Activated T-helper 1 cell treated with anti-CD3 and anti-CD28 coated beads, Interleukin-12 subunit alpha, Interleukin-12 subunit beta, Interleukin-2, Interleukin-4 antibody, amounts not matched to agents 30 ng/mL and 10 ng/mL and 1 ng/mL, durations not matched to agents 14 hours and 24 hours and 36 hours (primary cell): ENCODE measurements at regions not wholly inside any gene's neighbourhood (a gene's known extent, or its start where the extent isn't known, plus 50 kb on each side); places are given as distances from the start of the nearest gene placed in this dataset.
"Not testable (repeated sequence)": the region's sequence is repeated elsewhere in the genome, so short reads cannot be mapped to it uniquely, and the experiment has no call there.

Source experiments
- DNase-seq: peaks from one replicate; pipeline ENCODE4 v3.0.0; 2021; ENCODE audit warnings: low spot score
- H3K27ac Mint-ChIP-seq: one replicate; pipeline ENCODE4 v1.8.0; 2021; ENCODE audit warnings: mild to moderate bottlenecking, mixed read lengths
- H3K27me3 Mint-ChIP-seq: one replicate; pipeline ENCODE4 v1.8.0; 2022; ENCODE audit warnings: mild to moderate bottlenecking, moderate library complexity, mixed read lengths; ENCODE audit not compliant: insufficient read depth
- H3K36me3 Mint-ChIP-seq: one replicate; pipeline ENCODE4 v1.8.0; 2021; ENCODE audit warnings: low read depth, mixed read lengths
- H3K4me1 Mint-ChIP-seq: one replicate; pipeline ENCODE4 v1.8.0; 2021; ENCODE audit warnings: low read depth, mixed read lengths
- H3K4me3 Mint-ChIP-seq: one replicate; pipeline ENCODE4 v1.8.0; 2021; ENCODE audit warnings: mild to moderate bottlenecking, moderate library complexity, mixed read lengths
- H3K9me3 Mint-ChIP-seq: one replicate; pipeline ENCODE4 v1.8.0; 2021; ENCODE audit warnings: mixed read lengths
- intact Hi-C: fragments of 100-400 bp; cut with micrococcal nuclease; formaldehyde crosslinking; loops from one replicate; pipeline ENCODE4 v1.15.1; 2024

DNA sequence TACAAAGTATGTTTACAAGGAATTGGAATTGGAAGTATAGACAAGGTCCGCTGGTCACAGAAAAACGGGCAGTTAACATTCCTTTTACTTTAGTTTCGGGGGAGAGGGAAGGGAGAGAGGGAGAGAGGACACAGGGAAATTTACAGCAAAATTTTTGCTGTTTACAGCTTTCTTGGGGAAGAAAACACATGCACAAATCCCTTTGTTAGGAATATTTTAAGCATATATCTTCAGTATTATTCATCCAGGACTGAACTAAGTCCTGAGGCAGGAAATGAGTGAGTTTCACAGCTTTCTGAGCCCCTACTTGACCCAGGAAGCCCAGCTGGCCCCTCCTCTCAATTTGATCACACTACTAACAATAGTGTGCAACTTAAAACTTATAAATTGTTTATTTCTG, 113.4 kb upstream of the VANGL1 start:
- intact Hi-C loops, DNase-seq, H3K27me3 Mint-ChIP-seq, H3K4me1 Mint-ChIP-seq, H3K36me3 Mint-ChIP-seq, H3K9me3 Mint-ChIP-seq, H3K4me3 Mint-ChIP-seq, H3K27ac Mint-ChIP-seq: not testable (repeated sequence)

DNA sequence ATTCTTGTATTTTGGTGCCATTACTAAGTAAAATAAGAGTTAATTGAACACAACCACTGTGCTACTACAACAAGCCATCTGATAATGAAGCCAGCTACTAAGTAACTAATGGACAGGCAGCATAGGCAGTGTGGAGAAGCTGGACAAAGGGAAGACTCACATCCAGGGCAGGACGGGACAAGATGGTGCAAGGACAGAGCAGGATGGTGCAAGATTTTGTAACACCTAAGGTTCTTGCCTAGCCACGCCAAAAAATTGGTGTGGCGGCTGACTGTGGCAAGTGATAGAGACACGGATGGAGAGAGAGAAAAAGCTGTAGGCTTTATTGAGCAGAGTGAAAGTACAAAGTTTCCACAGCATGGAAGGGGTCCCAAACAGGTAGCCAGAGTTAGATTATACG, 114.0 kb upstream of the VANGL1 start:
- Mint-ChIP-seq H3K27me3 (peaks cover 1% of the 10 kb centered on the region), H3K4me1 (no peaks in the 10 kb centered on the region), H3K4me3 (no peak overlapping the region), H3K9me3 (no peaks in the 10 kb centered on the region), H3K27ac (no peak overlapping the region), H3K36me3 (no peaks in the 10 kb centered on the region)
- intact Hi-C loops, result no loop called here
- DNase-seq, result no peak

GRCh38 chr1:115526900-115527299, 114.9 kb upstream of the VANGL1 start:
- Mint-ChIP-seq H3K36me3 (no peaks in the 10 kb centered on the region), H3K27ac (no peak overlapping the region), H3K27me3 (peaks cover 1% of the 10 kb centered on the region), H3K4me1 (no peaks in the 10 kb centered on the region), H3K4me3 (no peak overlapping the region), H3K9me3 (no peaks in the 10 kb centered on the region)
- no peak for DNase-seq
- intact Hi-C loops, result no loop called here

DNA sequence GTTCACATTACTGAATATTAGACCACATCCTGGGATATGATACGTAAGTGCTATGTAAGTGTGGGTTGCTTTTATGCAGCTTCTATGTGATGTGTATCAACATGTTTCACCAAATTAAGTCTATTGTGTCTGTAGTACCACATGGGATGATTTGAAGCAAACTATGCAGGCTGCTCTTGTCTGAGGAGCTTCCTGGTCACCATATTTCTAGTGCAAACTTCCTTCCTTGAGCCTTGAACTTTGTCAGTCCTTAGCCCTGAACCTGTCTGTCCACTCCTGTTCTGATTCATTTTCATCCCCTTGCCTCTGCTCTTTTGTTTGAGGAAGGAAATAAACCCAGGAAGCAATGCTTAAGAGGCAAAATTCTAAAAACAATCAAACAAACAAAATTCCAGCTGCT, 117.5 kb upstream of the VANGL1 start:
- no peak for DNase-seq
- Mint-ChIP-seq H3K9me3 (no peaks in the 10 kb centered on the region), H3K4me3 (no peak overlapping the region), H3K36me3 (no peaks in the 10 kb centered on the region), H3K27ac (no peak overlapping the region), H3K4me1 (no peaks in the 10 kb centered on the region), H3K27me3 (peaks cover 1% of the 10 kb centered on the region)
- intact Hi-C loops, result no loop called here

DNA sequence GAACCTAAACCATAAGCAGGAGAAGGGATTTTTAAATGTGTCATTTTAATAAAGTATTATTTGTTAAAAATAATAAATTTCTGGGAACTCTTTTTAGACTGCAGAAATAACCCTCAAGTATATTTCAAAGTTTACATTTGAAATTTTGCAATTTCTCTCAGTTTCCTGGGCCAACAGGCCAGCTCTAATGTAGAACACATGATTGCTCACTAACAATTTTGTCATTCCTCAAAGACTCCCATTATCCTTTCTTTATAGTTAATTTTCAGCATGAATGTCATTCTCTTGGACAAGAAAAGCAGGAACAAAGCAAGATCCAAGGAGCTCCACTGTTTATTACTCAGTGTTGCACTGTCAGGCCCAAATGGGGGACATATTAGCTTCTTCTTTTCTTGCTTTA, 119.4 kb upstream of the VANGL1 start:
- intact Hi-C loops, result no loop called here
- no peaks in the 10 kb centered on the region for H3K4me1 Mint-ChIP-seq

GRCh38 chr1:115515270-115515669, 126.5 kb upstream of the VANGL1 start:
- Mint-ChIP-seq H3K27me3 (no peaks in the 10 kb centered on the region), H3K36me3 (no peaks in the 10 kb centered on the region)

More for the DNA sequence above, 119.4 kb upstream of the VANGL1 start:
- no peak overlapping the region for H3K4me3 Mint-ChIP-seq
- H3K9me3 Mint-ChIP-seq, result no peaks in the 10 kb centered on the region
- no peak for DNase-seq
- H3K36me3 Mint-ChIP-seq, result no peaks in the 10 kb centered on the region
- no peak overlapping the region for H3K27ac Mint-ChIP-seq
- peaks cover 1% of the 10 kb centered on the region for H3K27me3 Mint-ChIP-seq

DNA sequence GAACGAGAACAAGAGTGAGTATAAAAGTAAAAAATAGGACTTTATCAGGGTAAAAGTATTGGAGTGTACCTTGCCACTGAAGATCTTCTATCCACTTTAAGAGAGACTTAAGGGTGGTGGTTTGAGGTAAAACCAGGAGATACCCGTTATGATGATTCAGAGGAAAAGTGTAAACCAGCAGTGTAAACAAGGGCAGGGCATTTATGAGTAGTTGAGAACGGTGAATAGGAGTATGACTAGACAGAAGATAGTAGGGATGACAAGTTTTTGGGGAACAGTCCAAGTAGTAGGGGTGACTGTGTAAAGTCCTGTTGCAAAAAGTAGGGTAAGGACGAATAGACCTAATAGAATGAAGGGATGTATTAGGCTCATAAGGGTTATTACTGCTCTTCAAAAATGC, 131.5 kb upstream of the VANGL1 start:
- H3K27me3 Mint-ChIP-seq, DNase-seq, H3K9me3 Mint-ChIP-seq, intact Hi-C loops, H3K36me3 Mint-ChIP-seq, H3K4me1 Mint-ChIP-seq, H3K27ac Mint-ChIP-seq, H3K4me3 Mint-ChIP-seq: not testable (repeated sequence)

More at GRCh38 chr1:115515270-115515669, 126.5 kb upstream of the VANGL1 start:
- Mint-ChIP-seq H3K4me3 (no peak overlapping the region), H3K9me3 (no peaks in the 10 kb centered on the region), H3K27ac (no peak overlapping the region), H3K4me1 (no peaks in the 10 kb centered on the region)
- intact Hi-C loops, result no loop called here
- no peak for DNase-seq

DNA sequence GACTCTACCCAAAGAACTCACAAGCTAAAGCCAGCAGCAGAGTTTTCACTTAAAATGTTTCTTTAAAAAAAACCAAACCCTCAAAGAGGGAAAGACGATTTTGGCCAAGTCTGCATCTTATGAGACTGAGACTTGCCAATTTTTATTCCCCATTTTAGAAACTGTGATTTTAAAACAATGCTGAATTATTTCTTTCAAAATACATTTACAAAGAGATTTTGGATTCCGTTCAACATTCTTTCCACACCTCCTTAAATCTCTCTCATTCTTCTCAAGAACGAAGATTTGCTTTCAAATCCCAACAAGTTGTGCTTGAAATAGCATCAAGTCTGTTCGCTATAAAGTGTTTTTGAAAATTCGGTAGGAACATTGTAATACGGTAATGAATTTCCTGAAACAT, 133.9 kb upstream of the VANGL1 start:
- H3K4me3 Mint-ChIP-seq, result no peak overlapping the region

GRCh38 chr1:115506924-115507589, 134.7 kb upstream of the VANGL1 start:
- DNase-seq, result no peak
- intact Hi-C loops, result no loop called here
- no peak overlapping the region for H3K27ac Mint-ChIP-seq
- H3K27me3 Mint-ChIP-seq, result no peaks in the 10 kb centered on the region
- H3K9me3 Mint-ChIP-seq, result no peaks in the 10 kb centered on the region
- H3K36me3 Mint-ChIP-seq, result no peaks in the 10 kb centered on the region
- H3K4me1 Mint-ChIP-seq, result no peaks in the 10 kb centered on the region
- H3K4me3 Mint-ChIP-seq, result no peak overlapping the region

More for the DNA sequence above, 133.9 kb upstream of the VANGL1 start:
- Mint-ChIP-seq H3K27ac (no peak overlapping the region), H3K36me3 (no peaks in the 10 kb centered on the region), H3K4me1 (no peaks in the 10 kb centered on the region), H3K9me3 (no peaks in the 10 kb centered on the region), H3K27me3 (no peaks in the 10 kb centered on the region)
- intact Hi-C loops, result no loop called here
- DNase-seq, result no peak

DNA sequence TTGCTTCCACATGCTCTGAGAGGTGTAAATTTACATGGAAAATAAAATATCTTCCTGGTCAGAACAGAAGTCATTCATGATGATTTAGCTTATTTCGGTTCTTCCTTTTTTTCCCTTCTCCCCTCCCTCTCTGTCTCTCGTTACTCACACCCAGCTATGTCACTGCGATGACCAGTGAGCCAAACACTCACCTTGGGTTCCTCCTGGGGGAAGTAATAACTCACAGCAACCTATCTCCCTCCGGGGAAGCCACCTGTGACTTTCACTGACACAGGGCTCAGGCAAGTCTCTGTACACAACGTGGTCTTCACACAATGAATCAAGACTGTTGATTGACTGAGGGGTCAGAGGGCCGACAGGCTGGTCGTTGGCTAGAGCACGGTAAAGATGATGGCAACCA, 135.3 kb upstream of the VANGL1 start:
- Mint-ChIP-seq H3K4me3 (no peak overlapping the region), H3K4me1 (no peaks in the 10 kb centered on the region), H3K27ac (no peak overlapping the region), H3K27me3 (no peaks in the 10 kb centered on the region), H3K9me3 (no peaks in the 10 kb centered on the region), H3K36me3 (no peaks in the 10 kb centered on the region)
- intact Hi-C loops, result no loop called here
- no peak for DNase-seq

- intact Hi-C loops, result no loop called here
- no peak overlapping the region for H3K27ac Mint-ChIP-seq
- H3K27me3 Mint-ChIP-seq, result no peaks in the 10 kb centered on the region
- H3K4me3 Mint-ChIP-seq, result no peak overlapping the region
- no peaks in the 10 kb centered on the region for H3K9me3 Mint-ChIP-seq
- H3K4me1 Mint-ChIP-seq, result no peaks in the 10 kb centered on the region
- H3K36me3 Mint-ChIP-seq, result no peaks in the 10 kb centered on the region
- no peak for DNase-seq
These were observed 136.6 kb upstream of the VANGL1 start for GRCh38 chr1:115505148-115505571.

- H3K36me3 Mint-ChIP-seq, H3K9me3 Mint-ChIP-seq, DNase-seq, H3K4me1 Mint-ChIP-seq, H3K27me3 Mint-ChIP-seq, H3K4me3 Mint-ChIP-seq, H3K27ac Mint-ChIP-seq, intact Hi-C loops: not testable (repeated sequence)
These were observed 139.6 kb upstream of the VANGL1 start for GRCh38 chr1:115502183-115502582.

- Mint-ChIP-seq H3K9me3 (no peaks in the 10 kb centered on the region), H3K27me3 (peaks cover 1% of the 10 kb centered on the region), H3K36me3 (no peaks in the 10 kb centered on the region), H3K4me3 (no peak overlapping the region), H3K27ac (no peak overlapping the region), H3K4me1 (no peaks in the 10 kb centered on the region)
- DNase-seq, result no peak
- intact Hi-C loops, result no loop called here
These were observed 140.3 kb upstream of the VANGL1 start for GRCh38 chr1:115501476-115501875.

DNA sequence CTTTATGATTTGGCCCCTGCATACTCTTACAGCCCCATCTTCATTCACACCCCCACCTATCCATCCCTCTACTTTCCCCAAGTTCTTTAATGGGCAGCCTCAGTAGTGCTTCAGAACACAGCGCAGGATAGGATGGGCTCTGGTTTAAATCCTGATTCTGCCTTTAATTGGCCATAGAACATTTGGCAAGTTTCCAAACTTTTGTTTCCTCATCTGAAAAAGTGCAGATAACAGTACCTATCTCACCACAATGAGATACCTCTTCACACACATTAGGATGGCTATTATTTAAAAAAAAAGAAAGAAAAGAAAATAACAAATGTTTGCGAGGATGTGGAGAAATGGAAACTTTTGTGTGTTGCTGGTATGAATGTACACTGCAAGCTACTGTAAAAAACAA, 142.5 kb upstream of the VANGL1 start:
- H3K36me3 Mint-ChIP-seq, result no peaks in the 10 kb centered on the region
- no peak for DNase-seq
- no peaks in the 10 kb centered on the region for H3K9me3 Mint-ChIP-seq
- intact Hi-C loops, result no loop called here
- no peak overlapping the region for H3K27ac Mint-ChIP-seq
- H3K27me3 Mint-ChIP-seq, result peaks cover 1% of the 10 kb centered on the region
- no peaks in the 10 kb centered on the region for H3K4me1 Mint-ChIP-seq
- no peak overlapping the region for H3K4me3 Mint-ChIP-seq
